CD4-positive, alpha-beta T cell (primary cell): ENCODE measurements at regions not wholly inside any gene's neighbourhood (a gene's known extent, or its start where the extent isn't known, plus 50 kb on each side); places are given as distances from the start of the nearest gene placed in this dataset.

Source experiments
- ATAC-seq: fragments of 200-7000 bp; cut with Tn5 transposase; one replicate; pipeline ENCODE4 v1.10.0; 2022; ENCODE audit warnings: mild to moderate bottlenecking; ENCODE audit not compliant: poor library complexity
- CTCF ChIA-PET: fragments of 350-600 bp; sonication (Branson Sonifier 250); formaldehyde crosslinking; loops from one replicate; lab custom pipeline; 2021; ENCODE audit warnings: antibody characterized with exemption, inconsistent platforms; lab: Charles Lee
- POLR2A ChIA-PET: fragments of 350-600 bp; sonication (Branson Sonifier 250); formaldehyde crosslinking; loops from one replicate; lab custom pipeline; 2021; ENCODE audit warnings: antibody characterized with exemption, inconsistent platforms; lab: Charles Lee
- DNase-seq, 14 experiments: peaks; one replicate each; pipeline ENCODE4 v3.0.0-alpha.2; 2013 to 2020; ENCODE audit warnings: mixed read lengths in 2 of 14
- H3K27ac ChIP-seq, 2 donors: one replicate each; pipeline versions ENCODE4 v1.5.1 to v1.7.0; 2013; ENCODE audit warnings: low read length in 2 of 2, low read depth in 1 of 2, mild to moderate bottlenecking in 1 of 2
- H3K27me3 ChIP-seq, 2 experiments: 1 replicate in 1 of 2; 2 replicates in 1 of 2; pipeline versions ENCODE4 v1.6.1 to v1.7.0; 2013; ENCODE audit warnings: low read length in 2 of 2, control low read depth in 1 of 2, mild to moderate bottlenecking in 1 of 2, moderate library complexity in 1 of 2; ENCODE audit not compliant: insufficient read depth in 2 of 2, control insufficient read depth in 1 of 2
- H3K36me3 ChIP-seq: one replicate; pipeline ENCODE4 v1.6.1; 2013; ENCODE audit warnings: low read length, control low read depth; ENCODE audit not compliant: insufficient read depth
- H3K4me1 ChIP-seq: one replicate; pipeline ENCODE4 v1.6.1; 2013; ENCODE audit warnings: low read length, control low read depth; ENCODE audit not compliant: insufficient read depth
- H3K4me3 ChIP-seq: one replicate; pipeline ENCODE4 v1.5.1; 2013; ENCODE audit warnings: mild to moderate bottlenecking, low read length, moderate library complexity
- H3K9me3 ChIP-seq, 2 experiments: 1 replicate in 1 of 2; 2 replicates in 1 of 2; pipeline versions ENCODE4 v1.6.1 to v1.7.0; 2013; ENCODE audit warnings: low read length in 2 of 2, mild to moderate bottlenecking in 2 of 2, control low read depth in 1 of 2, moderate library complexity in 1 of 2; ENCODE audit not compliant: control insufficient read depth in 1 of 2, insufficient read depth in 1 of 2
- H3K27ac Mint-ChIP-seq: one replicate; pipeline ENCODE4 v1.8.0; 2020; ENCODE audit warnings: mixed read lengths
- H3K27me3 Mint-ChIP-seq: one replicate; pipeline ENCODE4 v1.8.0; 2021; ENCODE audit warnings: mixed read lengths
- H3K36me3 Mint-ChIP-seq: one replicate; pipeline ENCODE4 v1.8.0; 2021; ENCODE audit warnings: low read depth, mixed read lengths
- H3K4me1 Mint-ChIP-seq: one replicate; pipeline ENCODE4 v1.8.0; 2021; ENCODE audit warnings: low read depth, mixed read lengths
- H3K4me3 Mint-ChIP-seq: one replicate; pipeline ENCODE4 v1.8.0; 2020; ENCODE audit warnings: mild to moderate bottlenecking, mixed read lengths
- H3K9me3 Mint-ChIP-seq: one replicate; pipeline ENCODE4 v1.8.0; 2020; ENCODE audit warnings: mixed read lengths
- CTCF ChIP-seq: fragments of 200-600 bp; IDR thresholded peaks from one replicate; pipeline ENCODE4 v1.8.0; 2022; ENCODE audit warnings: antibody characterized with exemption, mild to moderate bottlenecking
- intact Hi-C, 2 experiments: fragments of 100-400 bp; cut with DNase I in 1 of 2; cut with micrococcal nuclease in 1 of 2; formaldehyde crosslinking; loops; one replicate each; pipeline versions ENCODE4 v1.15.1 to v1.9.0; 2023 to 2025; cut with DNase I, micrococcal nuclease

- no peaks in the 10 kb centered on the region for H3K36me3 Mint-ChIP-seq
- Histone ChIP-seq H3K4me3 (no peak overlapping the region), H3K9me3 (peaks cover 4 to 5% of the 10 kb centered on the region in 2 experiments), H3K27ac (no peak overlapping the region), H3K36me3 (no peaks in the 10 kb centered on the region), H3K27me3 (no peaks in the 10 kb centered on the region), H3K4me1 (no peaks in the 10 kb centered on the region)
- no peak for DNase-seq
- H3K4me1 Mint-ChIP-seq, result no peaks in the 10 kb centered on the region
- no peak overlapping the region for H3K27ac Mint-ChIP-seq
- intact Hi-C loops, result no loop called here
- ChIA-PET CTCF (no interaction called here), POLR2A (no interaction called here)
- H3K9me3 Mint-ChIP-seq, result peaks cover 8% of the 10 kb centered on the region
- no peak overlapping the region for H3K4me3 Mint-ChIP-seq
- no peak for ATAC-seq
- no peak for TF ChIP-seq CTCF
- no peaks in the 10 kb centered on the region for H3K27me3 Mint-ChIP-seq
These were observed 141.6 kb upstream of the TENM3 start for GRCh38 chr4:182101618-182102017.

GRCh38 chr4:182102576-182102975 is 140.6 kb upstream of the TENM3 start:
- Histone ChIP-seq H3K9me3 (peaks cover 4 to 5% of the 10 kb centered on the region in 2 experiments), H3K27ac (no peak overlapping the region), H3K4me1 (no peaks in the 10 kb centered on the region), H3K36me3 (no peaks in the 10 kb centered on the region), H3K4me3 (no peak overlapping the region), H3K27me3 (no peaks in the 10 kb centered on the region)
- no peak for TF ChIP-seq CTCF
- Mint-ChIP-seq H3K4me3 (no peak overlapping the region), H3K9me3 (peaks cover 8% of the 10 kb centered on the region), H3K36me3 (no peaks in the 10 kb centered on the region), H3K27ac (no peak overlapping the region), H3K27me3 (no peaks in the 10 kb centered on the region), H3K4me1 (no peaks in the 10 kb centered on the region)
- ChIA-PET CTCF (interaction anchor here (1.0 kb wide), 1 partner anchor 10 kb away, joined by 3 read pairs; no protein-coding TSS in a partner anchor), POLR2A (no interaction called here)
- intact Hi-C loops, result no loop called here
- ATAC-seq (no peak), DNase-seq (no peak)

GRCh38 chr4:182103614-182104319 is 139.4 kb upstream of the TENM3 start:
- Histone ChIP-seq H3K4me1 (no peaks in the 10 kb centered on the region), H3K27ac (no peak overlapping the region), H3K4me3 (no peak overlapping the region), H3K36me3 (no peaks in the 10 kb centered on the region), H3K27me3 (no peaks in the 10 kb centered on the region), H3K9me3 (peaks cover 4 to 5% of the 10 kb centered on the region in 2 experiments)
- Mint-ChIP-seq H3K27ac (no peak overlapping the region), H3K4me1 (no peaks in the 10 kb centered on the region), H3K36me3 (no peaks in the 10 kb centered on the region), H3K4me3 (no peak overlapping the region), H3K27me3 (no peaks in the 10 kb centered on the region), H3K9me3 (peaks cover 2% of the 10 kb centered on the region)
- intact Hi-C loops, result no loop called here
- ATAC-seq (no peak), DNase-seq (no peak)
- ChIA-PET CTCF (interaction anchor here (1.0 kb wide), 1 partner anchor 9 kb away, joined by 3 read pairs; no protein-coding TSS in a partner anchor), POLR2A (no interaction called here)
- no peak for TF ChIP-seq CTCF
